Ovary (tissue), 3 donors: ENCODE measurements at regions not wholly inside any gene's neighbourhood (a gene's known extent, or its start where the extent isn't known, plus 50 kb on each side); places are given as distances from the start of the nearest gene placed in this dataset.

Experiments
- EP300 ChIP-seq: sonication (generic); formaldehyde crosslinking; IDR thresholded peaks from one replicate; pipeline ENCODE4 v1.6.1; 2017; ENCODE audit warnings: antibody characterized with exemption
- POLR2A ChIP-seq: fragments of 450-650 bp; IDR thresholded peaks from one replicate; pipeline ENCODE4 v1.6.1; 2017; ENCODE audit warnings: antibody characterized with exemption, mild to moderate bottlenecking, moderate library complexity
- TF ChIP-seq, protein P1 (sequence below), 3 donors: fragments of 450-650 bp in 2 of 3; fragments of 200-600 bp in 1 of 3; IDR thresholded peaks; one replicate each; pipeline versions ENCODE4 v1.5.1 to v1.8.0; 2016 to 2022; ENCODE audit warnings: antibody characterized with exemption in 3 of 3, mild to moderate bottlenecking in 1 of 3
- donor health status: DM: no; HTN: no; CAD: no.

DNA sequence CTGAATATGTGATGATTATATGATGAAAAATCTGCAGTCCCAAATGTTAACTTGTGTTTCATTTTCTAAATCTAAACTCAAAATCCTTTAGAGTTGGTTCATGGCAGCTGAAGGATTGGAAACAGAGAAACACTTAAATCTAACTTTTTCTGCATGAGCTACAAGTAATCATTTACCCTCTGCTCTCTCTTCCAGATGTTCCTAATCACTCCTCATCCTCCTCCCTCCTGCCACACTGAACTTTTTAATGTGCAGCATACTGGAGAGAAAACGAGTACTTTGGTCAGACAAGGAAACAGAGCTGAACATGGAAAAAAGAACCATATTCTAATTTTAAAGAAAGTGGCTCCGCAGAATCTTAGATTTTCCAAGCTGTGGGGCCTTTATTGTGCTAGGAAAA, 321.2 kb upstream of the COL8A1 start:
- TF ChIP-seq, protein P1, sequence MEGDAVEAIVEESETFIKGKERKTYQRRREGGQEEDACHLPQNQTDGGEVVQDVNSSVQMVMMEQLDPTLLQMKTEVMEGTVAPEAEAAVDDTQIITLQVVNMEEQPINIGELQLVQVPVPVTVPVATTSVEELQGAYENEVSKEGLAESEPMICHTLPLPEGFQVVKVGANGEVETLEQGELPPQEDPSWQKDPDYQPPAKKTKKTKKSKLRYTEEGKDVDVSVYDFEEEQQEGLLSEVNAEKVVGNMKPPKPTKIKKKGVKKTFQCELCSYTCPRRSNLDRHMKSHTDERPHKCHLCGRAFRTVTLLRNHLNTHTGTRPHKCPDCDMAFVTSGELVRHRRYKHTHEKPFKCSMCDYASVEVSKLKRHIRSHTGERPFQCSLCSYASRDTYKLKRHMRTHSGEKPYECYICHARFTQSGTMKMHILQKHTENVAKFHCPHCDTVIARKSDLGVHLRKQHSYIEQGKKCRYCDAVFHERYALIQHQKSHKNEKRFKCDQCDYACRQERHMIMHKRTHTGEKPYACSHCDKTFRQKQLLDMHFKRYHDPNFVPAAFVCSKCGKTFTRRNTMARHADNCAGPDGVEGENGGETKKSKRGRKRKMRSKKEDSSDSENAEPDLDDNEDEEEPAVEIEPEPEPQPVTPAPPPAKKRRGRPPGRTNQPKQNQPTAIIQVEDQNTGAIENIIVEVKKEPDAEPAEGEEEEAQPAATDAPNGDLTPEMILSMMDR (IDR thresholded peaks at IDR 0.05) = no peak
- TF ChIP-seq POLR2A (no peak), EP300 (no peak)
